NCI-H345 (cell line): ENCODE measurements at regions not wholly inside any gene's neighbourhood (a gene's known extent, or its start where the extent isn't known, plus 50 kb on each side); places are given as distances from the start of the nearest gene placed in this dataset.
A peak's percentile ranks its signal among the peaks of the same experiment; 100 is the strongest.

Experiments
- DNase-seq: peaks from one replicate; lab custom pipeline; 2025; lab: John Stamatoyannopoulos, UW

DNA sequence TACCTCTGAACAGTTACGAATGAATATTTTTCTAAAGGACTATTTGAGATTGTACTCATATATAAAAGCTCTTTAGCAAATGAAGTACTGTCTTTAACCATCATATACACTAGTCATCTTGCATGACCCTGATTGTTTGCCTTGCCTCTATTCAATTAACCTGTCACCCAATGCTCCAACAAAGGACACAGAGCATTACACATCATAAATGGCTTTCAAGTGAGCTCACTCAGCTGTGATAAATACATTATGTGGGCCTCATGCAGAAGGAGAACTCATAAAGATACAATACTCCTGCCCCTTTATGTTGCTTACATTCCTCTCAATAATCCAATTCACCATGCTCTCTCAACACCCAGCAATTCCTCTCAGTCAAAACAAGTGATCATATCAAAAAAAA, 993.0 kb upstream of the PRMT6 start:
- DNase-seq = peak; percentile 97

- no peak for DNase-seq
These were observed 983.4 kb upstream of the PRMT6 start for GRCh38 chr1:106072909-106073600.

DNA sequence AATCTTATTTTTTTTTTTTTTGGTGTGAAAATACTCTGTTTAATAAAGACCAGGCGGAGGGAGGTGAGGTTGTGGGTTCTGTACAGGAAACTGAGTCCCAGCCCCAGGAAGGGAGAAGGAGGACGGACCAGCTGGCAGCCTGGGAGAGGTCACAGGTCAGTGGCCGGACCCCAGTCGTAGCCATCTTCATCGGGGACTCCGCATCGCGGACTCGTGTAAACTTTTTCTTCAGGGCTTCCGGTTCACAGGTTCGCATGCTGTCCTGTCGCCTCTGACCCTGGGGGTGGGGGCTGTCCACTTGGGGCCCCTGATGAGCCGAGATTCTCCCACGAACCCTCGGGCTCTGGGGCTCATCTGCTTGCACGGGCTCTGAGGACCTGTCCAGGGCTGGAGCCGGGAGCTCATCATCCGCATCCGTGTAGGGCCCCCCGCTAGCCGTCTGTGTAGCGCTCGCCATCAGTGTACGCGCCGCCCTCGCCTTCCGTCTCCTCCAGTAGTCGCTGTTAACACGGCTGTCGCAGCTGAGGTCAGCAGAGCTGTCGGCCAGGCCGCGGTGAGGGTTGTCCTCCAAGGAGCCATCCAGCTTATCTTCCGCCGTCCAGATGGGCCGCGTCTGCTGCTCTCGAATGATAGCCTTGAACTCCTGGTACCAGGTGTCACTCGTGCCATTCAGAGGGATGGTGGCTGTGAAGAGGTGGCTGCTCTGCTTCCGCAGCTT, 975.7 kb upstream of the PRMT6 start:
- DNase-seq = no peak

DNA sequence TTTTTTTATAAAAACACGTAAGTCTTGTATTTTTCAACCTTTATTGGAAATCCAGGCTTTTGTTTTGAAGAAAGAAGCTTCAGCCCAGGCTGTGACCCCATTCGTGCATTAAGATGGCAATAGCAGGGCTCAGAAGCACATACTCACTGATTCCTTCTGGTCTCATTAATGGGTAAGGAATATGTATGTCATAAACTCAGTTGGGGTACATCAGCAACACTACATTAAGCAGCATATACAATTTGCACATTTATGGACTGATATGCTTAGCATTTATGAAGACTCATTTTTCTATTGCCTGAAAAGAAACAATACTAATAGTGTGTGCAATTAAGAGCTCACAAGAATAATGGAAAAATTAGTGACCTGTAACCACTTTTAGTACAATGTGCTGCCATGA, 945.4 kb upstream of the PRMT6 start:
- DNase-seq = no peak

DNA sequence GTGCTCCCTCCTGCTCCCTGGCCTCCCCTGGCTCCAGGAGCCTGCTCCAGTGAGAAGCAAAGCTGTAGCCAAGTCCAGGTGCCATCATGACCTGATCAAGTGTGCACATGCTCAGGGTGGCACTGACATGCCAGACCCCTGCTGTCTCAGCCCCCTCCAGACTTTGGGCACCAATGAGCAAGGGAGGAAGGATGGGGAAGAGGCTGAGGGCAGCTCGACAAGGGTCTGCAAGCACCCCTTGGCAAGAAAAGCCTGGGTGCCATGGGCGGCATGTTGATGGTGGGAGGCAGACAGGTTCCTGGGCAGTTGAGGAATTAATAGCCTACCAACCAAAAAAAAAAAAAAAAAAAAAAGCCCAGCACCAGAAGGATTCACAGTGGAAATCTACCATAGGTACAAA, 942.6 kb upstream of the PRMT6 start:
- no peak for DNase-seq

DNA sequence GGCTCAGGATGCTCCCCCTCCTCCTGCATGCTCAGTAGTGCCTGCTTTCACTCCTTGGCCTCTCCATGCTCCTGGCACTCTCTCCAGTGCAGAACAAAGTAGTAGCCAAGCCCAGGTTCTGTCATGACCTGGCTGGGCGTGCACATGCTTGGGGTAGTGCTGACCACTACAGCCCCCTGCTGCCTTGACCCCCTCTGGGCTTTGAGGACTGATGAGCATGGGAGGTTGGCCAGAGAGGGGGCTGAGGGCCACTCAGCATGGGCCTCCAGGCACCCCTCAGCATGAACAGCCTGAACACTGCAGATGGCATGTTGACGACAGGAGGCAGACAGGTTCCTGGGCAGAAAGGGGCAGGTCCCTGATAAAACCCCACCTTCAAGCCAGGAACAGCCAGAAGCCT, 935.7 kb upstream of the PRMT6 start:
- DNase-seq = no peak

DNA sequence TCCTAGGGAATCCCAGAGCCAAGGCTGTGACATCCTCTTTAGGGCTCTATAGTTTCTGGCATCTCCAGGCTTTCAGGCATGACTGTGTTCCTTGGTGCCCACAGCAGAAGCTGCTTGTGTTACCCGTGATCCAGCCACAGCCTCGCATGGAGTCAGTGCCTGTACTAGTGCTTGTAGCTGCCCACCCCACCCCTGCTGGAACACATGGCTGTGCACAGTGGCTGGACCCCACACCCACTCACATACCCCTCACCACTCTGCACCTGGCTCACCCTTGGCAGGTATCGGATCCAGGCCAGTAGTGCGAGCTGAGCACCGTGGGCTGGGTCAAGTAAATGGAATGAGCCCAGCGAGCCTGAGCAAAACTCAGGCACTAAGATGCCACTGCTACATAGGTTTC, 934.7 kb upstream of the PRMT6 start:
- DNase-seq = no peak

DNA sequence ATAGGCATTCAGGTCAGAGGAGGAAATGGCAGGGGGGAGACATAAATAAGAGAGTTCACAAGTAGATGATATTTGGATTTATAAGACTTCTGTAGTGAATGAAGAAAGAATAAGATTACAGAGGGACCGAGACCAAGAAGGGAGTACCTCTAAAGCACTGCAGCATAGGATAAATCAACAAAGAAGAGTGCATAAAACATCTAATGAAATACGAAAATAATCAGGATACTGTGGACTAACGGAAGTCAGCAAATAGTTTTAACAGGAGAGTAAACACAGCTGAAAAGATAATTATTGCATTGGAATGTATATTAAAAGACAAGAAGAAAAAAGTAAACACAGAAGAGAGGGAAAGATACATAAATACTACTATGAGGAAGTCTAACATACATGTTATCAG, 921.9 kb upstream of the PRMT6 start:
- DNase-seq = no peak

DNA sequence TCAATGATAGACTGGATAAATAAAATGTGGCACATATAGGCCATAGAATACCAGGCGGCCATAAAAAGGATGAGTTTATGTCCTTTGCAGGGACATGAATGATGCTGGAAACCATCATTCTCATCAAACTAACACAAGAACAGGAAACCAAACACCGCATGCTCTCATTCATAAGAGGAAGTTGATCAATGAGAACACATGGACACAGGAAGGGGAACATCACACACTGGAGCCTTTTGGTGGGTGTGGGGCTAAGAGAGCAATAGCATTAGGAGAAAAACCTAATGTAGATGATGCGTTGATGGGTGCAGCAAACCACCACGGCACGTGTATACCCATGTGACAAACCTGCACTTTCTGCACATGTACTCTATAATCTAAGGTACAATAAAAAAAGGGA, 883.4 kb upstream of the PRMT6 start:
- DNase-seq = no peak

DNA sequence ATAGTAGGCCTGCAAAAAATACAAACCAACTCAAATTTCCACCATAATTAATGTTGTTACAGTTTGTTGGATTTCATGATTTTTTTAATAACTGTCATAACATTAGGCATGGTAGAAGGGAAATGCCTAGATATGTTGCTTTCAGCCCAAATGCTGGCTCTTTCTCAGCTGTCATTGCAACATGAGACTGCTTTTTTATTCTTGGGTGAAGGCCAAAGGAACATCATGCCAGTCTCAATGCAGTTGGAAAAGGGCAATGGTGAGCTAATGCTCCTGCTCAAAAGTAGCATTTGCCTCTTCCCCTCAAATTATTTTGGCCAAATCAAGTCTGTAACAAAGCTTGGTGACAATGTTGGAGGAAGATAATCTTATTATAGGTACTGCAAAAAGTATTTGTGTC, 877.7 kb upstream of the PRMT6 start:
- no peak for DNase-seq

- no peak for DNase-seq
These were observed 874.6 kb upstream of the PRMT6 start for GRCh38 chr1:106181866-106182265.

GRCh38 chr1:106185089-106185488, 871.4 kb upstream of the PRMT6 start:
- no peak for DNase-seq

- DNase-seq = no peak
These were observed 866.7 kb upstream of the PRMT6 start for GRCh38 chr1:106189780-106190179.

- no peak for DNase-seq
These were observed 862.3 kb upstream of the PRMT6 start for GRCh38 chr1:106194206-106194605.

DNA sequence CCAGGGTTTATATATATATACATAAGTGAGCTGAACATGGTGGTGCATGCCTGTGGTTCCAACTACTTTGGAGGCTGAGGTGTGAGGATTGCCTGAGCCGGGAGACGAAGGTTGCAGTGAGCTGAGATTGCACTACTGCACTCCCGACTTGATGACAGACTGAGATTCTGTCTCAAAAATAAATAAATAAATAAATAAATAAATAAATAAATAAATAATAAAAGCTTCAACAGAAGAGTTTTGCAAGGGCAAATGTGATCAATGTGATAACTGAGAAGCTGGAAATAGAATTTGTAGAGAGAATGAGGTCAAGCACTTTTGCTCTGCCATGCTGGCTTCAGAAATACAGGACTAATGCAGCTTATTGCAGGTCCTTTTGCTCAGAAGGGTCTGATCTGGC, 855.8 kb upstream of the PRMT6 start:
- DNase-seq = no peak

GRCh38 chr1:106207185-106207584, 849.3 kb upstream of the PRMT6 start:
- DNase-seq = no peak

DNA sequence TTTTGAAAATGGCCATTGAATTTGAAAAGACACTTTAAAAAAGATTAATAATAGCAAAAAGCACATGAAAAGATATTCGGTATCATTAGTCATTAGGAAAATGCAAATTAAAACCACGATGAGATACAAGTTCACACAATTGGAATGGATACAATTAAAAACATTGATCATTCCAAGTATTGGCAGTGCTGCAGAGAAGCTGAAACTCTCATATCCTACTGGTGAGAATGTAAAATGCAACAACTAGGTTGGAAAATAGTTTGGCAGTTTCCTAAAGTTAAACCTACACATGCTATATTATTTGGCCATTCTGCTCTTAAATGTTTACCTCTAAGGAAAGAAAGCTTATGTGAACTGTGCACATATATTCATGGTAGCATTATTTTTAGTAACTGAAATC, 838.7 kb upstream of the PRMT6 start:
- no peak for DNase-seq

- no peak for DNase-seq
These were observed 834.1 kb upstream of the PRMT6 start for GRCh38 chr1:106222403-106222802.

DNA sequence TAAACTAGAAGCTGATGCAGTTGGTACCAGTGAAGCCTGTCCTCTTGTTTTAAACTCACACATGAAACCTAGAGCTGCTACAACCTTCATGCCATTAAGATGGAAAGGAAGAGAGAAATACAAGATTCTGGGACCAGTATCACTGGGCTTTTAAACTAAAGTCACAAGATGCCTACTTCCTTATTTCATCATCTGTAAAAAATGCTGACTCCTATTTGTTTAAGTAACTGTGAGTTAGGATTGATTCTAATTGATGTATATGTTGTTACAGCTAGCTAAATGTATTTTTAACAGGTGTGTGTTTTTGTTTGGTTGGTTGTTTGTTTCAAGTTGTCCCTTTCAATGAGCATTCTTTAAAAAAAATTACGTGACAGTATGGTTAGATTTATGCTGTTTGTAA, 833.3 kb upstream of the PRMT6 start:
- no peak for DNase-seq

GRCh38 chr1:106224426-106224825, 832.0 kb upstream of the PRMT6 start:
- no peak for DNase-seq

- no peak for DNase-seq
These were observed 831.1 kb upstream of the PRMT6 start for GRCh38 chr1:106225403-106225802.

- DNase-seq = no peak
These were observed 829.9 kb upstream of the PRMT6 start for GRCh38 chr1:106226550-106226949.

- DNase-seq = no peak
These were observed 824.3 kb upstream of the PRMT6 start for GRCh38 chr1:106232128-106232527.

DNA sequence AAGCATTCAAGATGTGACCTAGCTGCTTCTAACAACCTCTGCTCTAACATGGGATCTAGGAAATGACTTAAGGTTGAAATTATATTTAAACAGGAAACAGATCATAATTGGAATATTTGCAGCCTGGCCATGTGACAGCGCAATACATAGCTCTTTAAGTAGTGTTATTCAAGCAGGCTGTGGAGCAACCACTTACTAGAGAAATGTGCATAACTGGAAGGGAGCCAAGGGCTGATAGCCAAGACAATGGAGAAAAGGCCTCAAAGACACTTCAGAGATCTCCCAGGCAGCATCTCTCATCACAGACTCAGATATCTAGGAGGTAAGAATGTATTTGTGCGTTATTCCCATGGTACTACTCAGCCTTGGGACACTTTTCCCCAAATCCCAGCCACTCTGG, 823.0 kb upstream of the PRMT6 start:
- no peak for DNase-seq
